GM12878 (cell line): ENCODE measurements at regions not wholly inside any gene's neighbourhood (a gene's known extent, or its start where the extent isn't known, plus 50 kb on each side); places are given as distances from the start of the nearest gene placed in this dataset.

Source experiments
- ATAC-seq: fragments of 200-7000 bp; cut with Tn5 transposase; 3 replicates; pipeline ENCODE4 v1.9.1; 2020; ENCODE audit warnings: mild to moderate bottlenecking, moderate library complexity
- BruUV-seq: library from RNA; stranded (reverse); fragments of 400-500 nt; replicated peaks from 2 replicates; lab custom pipeline; 2021; lab: Mats Ljungman, UMichigan
- CTCF ChIA-PET: fragments of 300-600 bp; sonication (Branson Sonifier 250); formaldehyde crosslinking; extraction: SDS; loops from one replicate; lab custom pipeline; 2021; ENCODE audit warnings: inconsistent platforms; lab: Yijun Ruan, JAX
- POLR2A ChIA-PET: fragments of 350-600 bp; formaldehyde crosslinking; extraction: SDS; loops from one replicate; lab custom pipeline; 2021; ENCODE audit warnings: inconsistent platforms; lab: Charles Lee
- RAD21 ChIA-PET: fragments of 300-600 bp; sonication (Branson Sonifier 250); formaldehyde crosslinking; loops from one replicate; lab custom pipeline; 2023; ENCODE audit warnings: antibody characterized with exemption; ENCODE audit not compliant: unreplicated experiment; lab: Charles Lee
- SMC1A ChIA-PET: fragments of 300-600 bp; sonication (Branson Sonifier 250); formaldehyde crosslinking; loops from one replicate; lab custom pipeline; 2023; ENCODE audit not compliant: unreplicated experiment, uncharacterized antibody; lab: Charles Lee
- DNase-seq: peaks from one replicate; pipeline ENCODE4 v3.0.0-alpha.2; 2011; ENCODE audit warnings: low read depth, low spot score
- FAIRE-seq: peaks from 3 replicates; lab custom pipeline; 2011; peaks lifted over from hg19 to GRCh38; lab: Jason Lieb, UNC
- H2AFZ ChIP-seq: 2 replicates; pipeline ENCODE4 v1.6.0; 2011; ENCODE audit warnings: low read depth, low read length, control low read depth; ENCODE audit not compliant: control insufficient read depth
- H3K27ac ChIP-seq: 2 replicates; pipeline ENCODE4 v1.5.1; 2011; ENCODE audit warnings: control low read depth; ENCODE audit not compliant: control insufficient read depth, insufficient read depth
- H3K27me3 ChIP-seq, 2 experiments: replicated peaks in 1 of 2; 2 replicates each; pipeline versions ENCODE4 v1.6.0 to v1.6.1; 2011; ENCODE audit warnings: low read length in 1 of 2; ENCODE audit not compliant: control insufficient read depth in 2 of 2, insufficient read depth in 2 of 2
- H3K36me3 ChIP-seq, 2 experiments: 2 replicates each; pipeline ENCODE4 v1.5.1; 2011; ENCODE audit warnings: low read length in 1 of 2; ENCODE audit not compliant: control insufficient read depth in 2 of 2, insufficient read depth in 2 of 2
- H3K4me1 ChIP-seq: 2 replicates; pipeline ENCODE4 v1.6.1; 2011; ENCODE audit warnings: mild to moderate bottlenecking, low read length, moderate library complexity, mixed read lengths; ENCODE audit not compliant: control insufficient read depth, insufficient read depth
- H3K4me2 ChIP-seq: 2 replicates; pipeline ENCODE4 v1.6.0; 2011; ENCODE audit warnings: control low read depth; ENCODE audit not compliant: control insufficient read depth, insufficient read depth
- H3K4me3 ChIP-seq: fragments of 200-600 bp; sonication (generic); 2 replicates; pipeline ENCODE4 v1.5.1; 2016
- H3K79me2 ChIP-seq: 2 replicates; pipeline ENCODE4 v1.6.0; 2011; ENCODE audit warnings: low read length; ENCODE audit not compliant: control insufficient read depth, insufficient read depth
- H3K9ac ChIP-seq: 2 replicates; pipeline ENCODE4 v1.8.0; 2011; ENCODE audit warnings: low read length, control low read depth, mixed read lengths; ENCODE audit not compliant: control insufficient read depth, insufficient read depth
- H3K9me3 ChIP-seq: replicated peaks from 3 replicates; pipeline ENCODE4 v1.5.1; 2011; ENCODE audit warnings: mild to moderate bottlenecking, low read length; ENCODE audit not compliant: control insufficient read depth, insufficient read depth
- H4K20me1 ChIP-seq: 2 replicates; pipeline ENCODE4 v1.6.0; 2011; ENCODE audit not compliant: control insufficient read depth, insufficient read depth
- ATF3 ChIP-seq: IDR thresholded peaks from 2 replicates; pipeline ENCODE4 v1.6.1; 2011; ENCODE audit warnings: low read depth, mild to moderate bottlenecking, low read length, moderate library complexity, borderline replicate concordance; ENCODE audit errors: extremely low read depth
- BCL11A ChIP-seq: IDR thresholded peaks from 2 replicates; pipeline ENCODE4 v1.6.1; 2011; ENCODE audit warnings: low read depth, low read length
- CEBPZ ChIP-seq: fragments of 150-350 bp; IDR thresholded peaks from 2 replicates; pipeline ENCODE4 v1.6.1; 2016; ENCODE audit warnings: low read depth, low read length
- CTCF ChIP-seq, 3 experiments: IDR thresholded peaks in 2 of 3; conservative IDR thresholded peaks in 1 of 3; 2 replicates each; pipeline ENCODE4 v1.5.1; 2011; ENCODE audit warnings: low read depth in 3 of 3, low read length in 3 of 3, mild to moderate bottlenecking in 3 of 3, control low read depth in 2 of 3, moderate library complexity in 2 of 3, inconsistent platforms in 1 of 3, mixed read lengths in 1 of 3; ENCODE audit not compliant: control insufficient read depth in 2 of 3, insufficient read depth in 1 of 3; ENCODE audit errors: extremely low read depth in 1 of 3
- DPF2 ChIP-seq: fragments of 450-650 bp; IDR thresholded peaks from 2 replicates; pipeline ENCODE4 v1.6.1; 2017; ENCODE audit warnings: mild to moderate bottlenecking
- E2F8 ChIP-seq: fragments of 450-650 bp; IDR thresholded peaks from 2 replicates; pipeline ENCODE4 v1.6.1; 2018; ENCODE audit warnings: mild to moderate bottlenecking, low read depth, moderate library complexity; ENCODE audit not compliant: partially characterized antibody
- FOXK2 ChIP-seq: fragments of 450-650 bp; IDR thresholded peaks from 2 replicates; pipeline ENCODE4 v1.6.1; 2017; ENCODE audit warnings: mild to moderate bottlenecking, moderate library complexity
- HDGF ChIP-seq: fragments of 450-650 bp; IDR thresholded peaks from 2 replicates; pipeline ENCODE4 v1.6.1; 2016; ENCODE audit warnings: antibody characterized with exemption
- KLF5 ChIP-seq: fragments of 450-650 bp; IDR thresholded peaks from 2 replicates; pipeline ENCODE4 v1.6.1; 2014; ENCODE audit warnings: mild to moderate bottlenecking; ENCODE audit not compliant: partially characterized antibody
- POLR2AphosphoS2 ChIP-seq: IDR thresholded peaks from 2 replicates; pipeline ENCODE4 v1.6.1; 2011; ENCODE audit warnings: low read depth, mild to moderate bottlenecking, low read length, improper control_type of control experiment, moderate library complexity
- SREBF1 ChIP-seq: IDR thresholded peaks from 2 replicates; pipeline ENCODE4 v1.6.1; 2012; ENCODE audit warnings: mild to moderate bottlenecking, low read length
- TBL1XR1 ChIP-seq: IDR thresholded peaks from 2 replicates; pipeline ENCODE4 v1.6.1; 2012; ENCODE audit warnings: low read depth, low read length, improper control_type of control experiment
- YBX1 ChIP-seq: fragments of 450-650 bp; IDR thresholded peaks from 2 replicates; pipeline ENCODE4 v1.6.1; 2016; ENCODE audit warnings: antibody characterized with exemption
- in situ Hi-C: fragments of 300-500 bp; cut with MboI; formaldehyde crosslinking; loops from 9 replicates; pipeline ENCODE4 v1.14.3; 2018; ENCODE audit warnings: mixed read lengths
- intact Hi-C: fragments of 100-400 bp; cut with micrococcal nuclease; formaldehyde crosslinking; loops from one replicate; pipeline ENCODE4 v1.14.2; 2022; ENCODE audit not compliant: unreplicated experiment
- TF ChIP-seq, protein P1 (sequence below): fragments of 450-650 bp; IDR thresholded peaks from 2 replicates; pipeline ENCODE4 v1.6.1; 2017; ENCODE audit warnings: borderline replicate concordance

DNA sequence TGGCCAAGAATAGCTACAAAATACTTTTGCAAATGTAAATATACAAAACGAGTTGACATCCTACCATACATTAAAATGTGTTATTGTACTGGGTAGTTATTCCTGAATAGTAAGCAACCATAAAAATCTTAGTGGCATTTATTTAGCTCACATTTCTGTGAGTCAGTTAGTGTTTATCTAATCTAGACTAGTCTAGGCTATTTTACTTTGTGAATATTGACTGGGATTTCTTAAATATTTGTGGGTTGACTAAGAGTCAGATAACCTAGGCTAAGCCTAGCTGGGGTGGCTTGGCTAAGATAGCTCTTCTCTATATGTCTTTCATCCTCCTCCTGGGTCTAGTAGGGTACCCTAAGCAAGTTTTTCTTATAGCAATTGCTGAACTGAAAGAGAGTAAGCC is 543.8 kb upstream of the DIAPH2 start (continued):
- TF ChIP-seq E2F8 (no peak), FOXK2 (no peak), BCL11A (no peak), POLR2AphosphoS2 (no peak), SREBF1 (no peak), YBX1 (no peak), HDGF (no peak), DPF2 (no peak)

DNA sequence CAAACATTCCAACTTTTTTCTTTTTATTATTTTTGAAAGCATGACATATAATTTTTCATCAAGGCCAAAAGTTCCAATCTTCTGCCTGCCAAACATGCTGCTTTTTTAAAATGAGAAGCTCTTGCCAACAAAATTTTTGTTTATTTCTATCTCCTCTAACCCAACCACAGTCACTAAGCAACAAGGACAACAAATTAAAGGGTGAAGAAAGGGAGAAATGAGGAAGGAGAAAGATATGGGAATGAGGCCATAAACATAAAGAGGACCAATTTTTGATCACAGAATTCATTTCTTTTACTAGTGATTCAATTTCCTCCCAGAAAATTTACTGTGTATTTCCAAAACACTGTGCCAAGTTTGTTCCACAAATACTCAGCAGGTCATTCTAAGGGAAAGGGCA is 537.0 kb upstream of the DIAPH2 start:
- no peaks in the 10 kb centered on the region for H3K9me3 ChIP-seq
- no peak overlapping the region for H2AFZ ChIP-seq
- RAD21 ChIA-PET, result no interaction called here
- H4K20me1 ChIP-seq, result no peaks in the 10 kb centered on the region
- H3K27me3 ChIP-seq, result no peaks in the 10 kb centered on the region
- H3K4me1 ChIP-seq, result no peaks in the 10 kb centered on the region
- in situ Hi-C loops, result no loop called here
- BruUV-seq, result no TSS peak
- no peak overlapping the region for H3K4me3 ChIP-seq
- SMC1A ChIA-PET, result no interaction called here
- no peaks in the 10 kb centered on the region for H3K36me3 ChIP-seq
- ATAC-seq, result no peak
- CTCF ChIA-PET, result no interaction called here
- intact Hi-C loops, result no loop called here
- POLR2A ChIA-PET, result no interaction called here
- H3K27ac ChIP-seq, result no peak overlapping the region
- H3K9ac ChIP-seq, result no peak overlapping the region
- H3K79me2 ChIP-seq, result no peaks in the 10 kb centered on the region
- no peak for FAIRE-seq
- DNase-seq, result no peak
- no peak overlapping the region for H3K4me2 ChIP-seq
- TF ChIP-seq CTCF (IDR thresholded peaks at IDR 0.05 in 2 of 3, conservative IDR thresholded peaks at IDR 0.05 in 1 of 3; ENCODE audit: control insufficient read depth in 2 of 3, extremely low read depth in 1 of 3, insufficient read depth in 1 of 3, low read depth in 3 of 3, low read length in 3 of 3), result no peak
- no peak for TF ChIP-seq ATF3
- no peak for TF ChIP-seq CEBPZ
- no peak for TF ChIP-seq KLF5
- TF ChIP-seq, protein P1, sequence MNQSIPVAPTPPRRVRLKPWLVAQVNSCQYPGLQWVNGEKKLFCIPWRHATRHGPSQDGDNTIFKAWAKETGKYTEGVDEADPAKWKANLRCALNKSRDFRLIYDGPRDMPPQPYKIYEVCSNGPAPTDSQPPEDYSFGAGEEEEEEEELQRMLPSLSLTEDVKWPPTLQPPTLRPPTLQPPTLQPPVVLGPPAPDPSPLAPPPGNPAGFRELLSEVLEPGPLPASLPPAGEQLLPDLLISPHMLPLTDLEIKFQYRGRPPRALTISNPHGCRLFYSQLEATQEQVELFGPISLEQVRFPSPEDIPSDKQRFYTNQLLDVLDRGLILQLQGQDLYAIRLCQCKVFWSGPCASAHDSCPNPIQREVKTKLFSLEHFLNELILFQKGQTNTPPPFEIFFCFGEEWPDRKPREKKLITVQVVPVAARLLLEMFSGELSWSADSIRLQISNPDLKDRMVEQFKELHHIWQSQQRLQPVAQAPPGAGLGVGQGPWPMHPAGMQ, result no peak
- TF ChIP-seq TBL1XR1, result no peak
